DND-41 (cell line): ENCODE measurements at regions not wholly inside any gene's neighbourhood (a gene's known extent, or its start where the extent isn't known, plus 50 kb on each side); places are given as distances from the start of the nearest gene placed in this dataset.

Source experiments
- ATAC-seq: fragments of 200-7000 bp; cut with Tn5 transposase; 3 replicates; pipeline ENCODE4 v1.9.1; 2021; ENCODE audit warnings: low read depth; ENCODE audit not compliant: insufficient read depth
- DNase-seq: peaks from one replicate; pipeline ENCODE4 v3.0.0-alpha.2; 2020
- H2AFZ ChIP-seq: 2 replicates; pipeline ENCODE4 v1.6.0; 2012; ENCODE audit warnings: low read depth, low read length
- H3K27ac ChIP-seq: 2 replicates; pipeline ENCODE4 v1.5.1; 2012; ENCODE audit warnings: low read length, inconsistent platforms
- H3K27me3 ChIP-seq: fragments of 200-600 bp; sonication (generic); 2 replicates; pipeline ENCODE4 v1.6.0; 2012; ENCODE audit warnings: low read length, mild to moderate bottlenecking, inconsistent platforms; ENCODE audit not compliant: insufficient read depth, poor library complexity
- H3K36me3 ChIP-seq: 2 replicates; pipeline ENCODE4 v1.5.1; 2012; ENCODE audit warnings: low read length, inconsistent platforms; ENCODE audit not compliant: insufficient read depth
- H3K4me1 ChIP-seq: 2 replicates; pipeline ENCODE4 v1.5.1; 2012; ENCODE audit warnings: mild to moderate bottlenecking, low read length; ENCODE audit not compliant: insufficient read depth
- H3K4me2 ChIP-seq: 2 replicates; pipeline ENCODE4 v1.6.0; 2012; ENCODE audit warnings: mild to moderate bottlenecking, moderate library complexity, low read length, inconsistent platforms; ENCODE audit not compliant: insufficient read depth
- H3K4me3 ChIP-seq, 2 experiments: fragments of 200-600 bp in 1 of 2; shearing (Covaris generic) in 1 of 2; 2 replicates each; pipeline ENCODE4 v1.5.1; 2012 to 2016; ENCODE audit warnings: inconsistent platforms in 2 of 2, low read length in 2 of 2, mild to moderate bottlenecking in 2 of 2, low read depth in 1 of 2, moderate library complexity in 1 of 2
- H3K79me2 ChIP-seq: 2 replicates; pipeline ENCODE4 v1.6.0; 2012; ENCODE audit warnings: low read length, inconsistent platforms; ENCODE audit not compliant: insufficient read depth
- H3K9ac ChIP-seq: 2 replicates; pipeline ENCODE4 v1.6.0; 2012; ENCODE audit warnings: low read depth, mild to moderate bottlenecking, inconsistent platforms, low read length, moderate library complexity
- H3K9me3 ChIP-seq: 2 replicates; pipeline ENCODE4 v1.5.1; 2012; ENCODE audit warnings: low read length, moderate library complexity, mild to moderate bottlenecking, inconsistent platforms; ENCODE audit not compliant: insufficient read depth, severe bottlenecking
- H4K20me1 ChIP-seq: 2 replicates; pipeline ENCODE4 v1.6.0; 2012; ENCODE audit warnings: low read length; ENCODE audit not compliant: insufficient read depth
- EZH2 ChIP-seq: IDR thresholded peaks from 3 replicates; pipeline ENCODE4 v1.6.1; 2012; ENCODE audit warnings: borderline replicate concordance, low read depth, mild to moderate bottlenecking, moderate library complexity, low read length, inconsistent platforms; ENCODE audit not compliant: severe bottlenecking
- TF ChIP-seq, protein P1 (sequence below): IDR thresholded peaks from 2 replicates; pipeline ENCODE4 v1.5.1; 2012; ENCODE audit warnings: borderline replicate concordance, low read length, moderate library complexity, mild to moderate bottlenecking; ENCODE audit not compliant: poor library complexity, severe bottlenecking; ENCODE audit errors: extremely low read depth

DNA sequence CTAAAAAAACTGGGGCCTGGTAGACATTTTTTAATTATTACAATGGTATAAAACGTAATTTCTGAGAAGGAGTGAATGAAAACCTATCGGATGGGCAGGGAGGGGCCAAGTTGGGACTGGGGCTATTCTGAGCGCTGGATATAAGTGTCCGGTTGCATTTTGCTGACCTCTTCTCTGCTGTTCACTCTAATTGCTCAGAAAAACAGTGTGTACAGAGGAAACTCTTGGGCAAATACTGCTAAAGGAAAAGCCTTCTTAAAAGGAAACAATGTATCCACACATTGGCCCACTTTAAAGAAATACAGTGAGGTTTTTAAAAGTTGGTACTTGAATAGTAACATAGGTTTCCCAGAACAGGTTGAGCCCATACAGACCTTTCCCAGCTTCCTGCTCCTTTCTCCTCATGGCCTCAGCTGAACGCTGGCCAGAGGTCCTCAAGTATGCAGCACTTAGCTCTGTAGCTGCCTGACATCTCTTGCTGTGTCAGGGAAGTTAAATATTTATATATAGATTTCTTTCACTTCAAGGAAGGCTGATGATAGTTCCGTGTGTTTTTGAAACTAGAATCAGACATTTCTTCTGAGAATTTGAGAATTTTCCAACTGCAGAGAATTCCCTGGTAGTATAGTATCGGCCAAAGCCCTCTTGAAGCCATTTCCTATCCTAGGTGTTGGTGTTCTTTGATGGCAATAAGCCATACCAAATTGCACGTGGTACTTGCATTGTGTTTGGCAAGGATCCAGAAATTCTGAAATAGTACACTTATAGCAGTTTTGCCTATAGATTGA lies 97.1 kb upstream of the SLC4A4 start:
- H3K4me2 ChIP-seq = no peak overlapping the region
- no peaks in the 10 kb centered on the region for H3K4me1 ChIP-seq
- H2AFZ ChIP-seq = no peak overlapping the region
- H3K36me3 ChIP-seq = no peaks in the 10 kb centered on the region
- no peak overlapping the region for H3K4me3 ChIP-seq
- TF ChIP-seq, protein P1, sequence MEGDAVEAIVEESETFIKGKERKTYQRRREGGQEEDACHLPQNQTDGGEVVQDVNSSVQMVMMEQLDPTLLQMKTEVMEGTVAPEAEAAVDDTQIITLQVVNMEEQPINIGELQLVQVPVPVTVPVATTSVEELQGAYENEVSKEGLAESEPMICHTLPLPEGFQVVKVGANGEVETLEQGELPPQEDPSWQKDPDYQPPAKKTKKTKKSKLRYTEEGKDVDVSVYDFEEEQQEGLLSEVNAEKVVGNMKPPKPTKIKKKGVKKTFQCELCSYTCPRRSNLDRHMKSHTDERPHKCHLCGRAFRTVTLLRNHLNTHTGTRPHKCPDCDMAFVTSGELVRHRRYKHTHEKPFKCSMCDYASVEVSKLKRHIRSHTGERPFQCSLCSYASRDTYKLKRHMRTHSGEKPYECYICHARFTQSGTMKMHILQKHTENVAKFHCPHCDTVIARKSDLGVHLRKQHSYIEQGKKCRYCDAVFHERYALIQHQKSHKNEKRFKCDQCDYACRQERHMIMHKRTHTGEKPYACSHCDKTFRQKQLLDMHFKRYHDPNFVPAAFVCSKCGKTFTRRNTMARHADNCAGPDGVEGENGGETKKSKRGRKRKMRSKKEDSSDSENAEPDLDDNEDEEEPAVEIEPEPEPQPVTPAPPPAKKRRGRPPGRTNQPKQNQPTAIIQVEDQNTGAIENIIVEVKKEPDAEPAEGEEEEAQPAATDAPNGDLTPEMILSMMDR = no peak
- no peak for TF ChIP-seq EZH2
- H3K9me3 ChIP-seq = no peaks in the 10 kb centered on the region
- no peak overlapping the region for H3K9ac ChIP-seq
- H4K20me1 ChIP-seq = no peaks in the 10 kb centered on the region
- no peak for DNase-seq
- no peaks in the 10 kb centered on the region for H3K79me2 ChIP-seq
- H3K27me3 ChIP-seq = no peaks in the 10 kb centered on the region
- H3K27ac ChIP-seq = no peak overlapping the region
- no peak for ATAC-seq

DNA sequence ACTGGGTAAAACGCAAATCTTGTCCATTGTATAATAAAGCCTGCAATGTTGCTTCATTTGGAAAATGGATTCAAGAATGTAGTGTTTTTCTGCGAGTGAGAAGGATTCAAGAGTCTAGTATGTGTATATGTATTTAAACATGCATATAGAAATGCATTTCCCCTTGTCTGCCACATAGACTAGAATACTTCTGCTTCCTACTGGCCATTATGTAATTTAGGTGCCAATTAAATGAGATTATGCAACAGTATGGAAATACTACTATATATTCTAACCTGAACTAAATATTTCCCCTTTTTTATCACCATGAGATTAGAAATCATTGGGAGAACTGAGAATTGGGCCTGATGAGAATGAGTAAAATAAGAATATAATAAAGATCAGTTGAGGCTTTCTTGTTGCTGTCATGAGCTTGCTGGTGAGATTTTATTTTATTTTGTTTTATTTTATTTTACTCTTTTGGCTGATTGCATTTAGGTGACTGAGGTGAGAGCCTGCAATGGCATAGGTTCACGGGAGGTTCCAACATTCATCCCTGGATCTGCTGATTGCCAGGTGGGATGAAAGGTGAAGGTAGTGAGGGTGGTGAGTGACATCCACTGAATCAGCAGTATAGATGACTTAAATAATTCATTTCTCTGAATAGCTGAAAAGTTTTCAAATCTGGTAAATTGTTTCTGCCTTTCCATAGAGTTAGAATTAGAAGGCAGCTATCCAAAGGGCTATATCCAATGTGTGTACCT lies 95.6 kb upstream of the SLC4A4 start:
- no peak for DNase-seq
- Histone ChIP-seq H3K4me2 (no peak overlapping the region), H4K20me1 (no peaks in the 10 kb centered on the region)

DNA sequence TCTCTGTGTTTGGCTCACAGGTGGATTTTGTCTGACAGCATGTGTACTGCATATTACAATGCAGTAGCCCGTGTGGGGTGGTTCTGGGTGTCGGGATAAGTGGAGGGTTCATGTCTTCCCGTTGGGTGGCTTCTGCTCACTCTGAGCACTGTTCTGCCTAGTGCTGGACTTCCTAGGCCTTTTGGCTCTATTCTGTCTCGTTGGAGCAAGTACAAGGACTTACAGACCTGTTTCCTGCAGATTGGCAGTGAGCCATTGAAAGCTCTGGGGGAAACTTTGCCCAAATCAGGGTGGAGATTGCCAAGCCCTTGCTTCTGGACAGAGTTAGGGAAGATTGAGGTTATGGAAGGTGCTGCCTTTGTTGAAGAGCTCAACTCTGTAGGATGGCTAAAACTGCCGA lies 91.1 kb upstream of the SLC4A4 start:
- H3K9ac ChIP-seq = no peak overlapping the region
- ATAC-seq (no peak), DNase-seq (no peak)
- H3K4me1 ChIP-seq = no peaks in the 10 kb centered on the region
- H2AFZ ChIP-seq = no peak overlapping the region
- H3K79me2 ChIP-seq = no peaks in the 10 kb centered on the region
- TF ChIP-seq EZH2 = no peak
- TF ChIP-seq, protein P1 = no peak
- H4K20me1 ChIP-seq = no peaks in the 10 kb centered on the region
- no peaks in the 10 kb centered on the region for H3K36me3 ChIP-seq
- H3K4me2 ChIP-seq = no peak overlapping the region
- no peak overlapping the region for H3K27ac ChIP-seq
- H3K9me3 ChIP-seq = no peaks in the 10 kb centered on the region
- H3K4me3 ChIP-seq = no peak overlapping the region
- H3K27me3 ChIP-seq = no peaks in the 10 kb centered on the region

More for the DNA sequence above, 95.6 kb upstream of the SLC4A4 start:
- no peak overlapping the region for H2AFZ ChIP-seq
- no peaks in the 10 kb centered on the region for H3K27me3 ChIP-seq
- H3K27ac ChIP-seq = no peak overlapping the region
- H3K9ac ChIP-seq = no peak overlapping the region
- H3K79me2 ChIP-seq = no peaks in the 10 kb centered on the region
- no peaks in the 10 kb centered on the region for H3K9me3 ChIP-seq
- no peak for TF ChIP-seq EZH2
- TF ChIP-seq, protein P1 = no peak
- H3K4me3 ChIP-seq = no peak overlapping the region
- no peak for ATAC-seq
- no peaks in the 10 kb centered on the region for H3K36me3 ChIP-seq
- no peaks in the 10 kb centered on the region for H3K4me1 ChIP-seq
